Uterus (tissue), 2 donors: ENCODE measurements at regions not wholly inside any gene's neighbourhood (a gene's known extent, or its start where the extent isn't known, plus 50 kb on each side); places are given as distances from the start of the nearest gene placed in this dataset.

ENCODE experiments used
- CTCF ChIP-seq, 4 experiments: fragments of 200-600 bp in 2 of 4; fragments of 450-650 bp in 2 of 4; sonication (generic) in 2 of 4; IDR thresholded peaks; one replicate each; pipeline ENCODE4 v1.5.1; 2016 to 2019; ENCODE audit warnings: antibody characterized with exemption in 4 of 4, mild to moderate bottlenecking in 2 of 4, moderate library complexity in 1 of 4
- POLR2A ChIP-seq, 2 donors: fragments of 450-650 bp; IDR thresholded peaks; one replicate each; pipeline ENCODE4 v1.6.1; 2016; ENCODE audit warnings: antibody characterized with exemption in 2 of 2, mild to moderate bottlenecking in 1 of 2, moderate library complexity in 1 of 2

GRCh38 chr4:55736605-55737183, 82.9 kb upstream of the EXOC1L start:
- no peak for TF ChIP-seq POLR2A (IDR thresholded peaks at IDR 0.05)
- peak in 1 of 4 experiments; percentile 7 for TF ChIP-seq CTCF (IDR thresholded peaks at IDR 0.05)
